ENCODE measurements at regions not wholly inside any gene's neighbourhood (a gene's known extent, or its start where the extent isn't known, plus 50 kb on each side); places are given as distances from the start of the nearest gene placed in this dataset.

GRCh38 chr5:74279244-74279643 is 361.3 kb downstream of the ENC1 start:
- no peak for TF ChIP-seq CTCF (conservative IDR thresholded peaks at IDR 0.05; ENCODE audit: low read length)
- TF ChIP-seq EZH2phosphoT487 (IDR thresholded peaks at IDR 0.05; ENCODE audit: borderline replicate concordance) = no peak

All from Loucy (cell line).